ENCODE measurements at regions not wholly inside any gene's neighbourhood (a gene's known extent, or its start where the extent isn't known, plus 50 kb on each side); places are given as distances from the start of the nearest gene placed in this dataset.

- WGBS, 2 experiments (ENCODE audit: insufficient coverage in 2 of 2) = 66 to 80% methylated on average over 4 to 5 of the region's 5 CpGs
- Histone ChIP-seq H3K36me3 (ENCODE audit: control insufficient read depth, insufficient read depth, low read length) (no peaks in the 10 kb centered on the region), H3K9me3 (ENCODE audit: control insufficient read depth, low read length) (no peaks in the 10 kb centered on the region), H3K4me1 (ENCODE audit: control insufficient read depth, insufficient read depth, low read length, poor library complexity, severe bottlenecking) (no peaks in the 10 kb centered on the region), H3K4me3 (ENCODE audit: extremely low read depth, insufficient read depth, low read length, poor library complexity, severe bottlenecking) (no peak overlapping the region), H3K27ac (ENCODE audit: low read depth, low read length, severe bottlenecking) (no peak overlapping the region)
Measured at GRCh38 chr6:88558981-88559380, 392.8 kb upstream of the CNR1 start.

GRCh38 chr6:88556663-88557062, 390.5 kb upstream of the CNR1 start:
- WGBS, 2 experiments (ENCODE audit: insufficient coverage in 2 of 2) = 90 to 100% methylated on average over 1 to 2 of the region's 4 CpGs
- H3K36me3 ChIP-seq (ENCODE audit: control insufficient read depth, insufficient read depth, low read length) = no peaks in the 10 kb centered on the region

GRCh38 chr6:88548891-88549505, 382.9 kb upstream of the CNR1 start:
- H3K27ac ChIP-seq (ENCODE audit: low read depth, low read length, severe bottlenecking) = no peak overlapping the region
- 94 to 100% methylated on average over 4 to 5 of the region's 5 CpGs for WGBS, 2 experiments (ENCODE audit: insufficient coverage in 2 of 2)
- no peaks in the 10 kb centered on the region for H3K36me3 ChIP-seq (ENCODE audit: control insufficient read depth, insufficient read depth, low read length)
- H3K9me3 ChIP-seq (ENCODE audit: control insufficient read depth, low read length) = no peaks in the 10 kb centered on the region
- no peaks in the 10 kb centered on the region for H3K4me1 ChIP-seq (ENCODE audit: control insufficient read depth, insufficient read depth, low read length, poor library complexity, severe bottlenecking)
- H3K4me3 ChIP-seq (ENCODE audit: extremely low read depth, insufficient read depth, low read length, poor library complexity, severe bottlenecking) = no peak overlapping the region

More at GRCh38 chr6:88556663-88557062, 390.5 kb upstream of the CNR1 start:
- Histone ChIP-seq H3K27ac (ENCODE audit: low read depth, low read length, severe bottlenecking) (no peak overlapping the region), H3K9me3 (ENCODE audit: control insufficient read depth, low read length) (no peaks in the 10 kb centered on the region), H3K4me1 (ENCODE audit: control insufficient read depth, insufficient read depth, low read length, poor library complexity, severe bottlenecking) (no peaks in the 10 kb centered on the region), H3K4me3 (ENCODE audit: extremely low read depth, insufficient read depth, low read length, poor library complexity, severe bottlenecking) (no peak overlapping the region)

- no peaks in the 10 kb centered on the region for H3K36me3 ChIP-seq (ENCODE audit: control insufficient read depth, insufficient read depth, low read length)
- H3K9me3 ChIP-seq (ENCODE audit: control insufficient read depth, low read length) = no peaks in the 10 kb centered on the region
- H3K4me3 ChIP-seq (ENCODE audit: extremely low read depth, insufficient read depth, low read length, poor library complexity, severe bottlenecking) = no peak overlapping the region
- WGBS, 2 experiments (ENCODE audit: insufficient coverage in 2 of 2) = 92 to 97% methylated on average over 2 to 5 of the region's 6 CpGs
- no peak overlapping the region for H3K27ac ChIP-seq (ENCODE audit: low read depth, low read length, severe bottlenecking)
- H3K4me1 ChIP-seq (ENCODE audit: control insufficient read depth, insufficient read depth, low read length, poor library complexity, severe bottlenecking) = no peaks in the 10 kb centered on the region
Measured at GRCh38 chr6:88547768-88548167, 381.6 kb upstream of the CNR1 start.

GRCh38 chr6:88545991-88546390, 379.8 kb upstream of the CNR1 start:
- Histone ChIP-seq H3K36me3 (ENCODE audit: control insufficient read depth, insufficient read depth, low read length) (no peaks in the 10 kb centered on the region), H3K4me1 (ENCODE audit: control insufficient read depth, insufficient read depth, low read length, poor library complexity, severe bottlenecking) (no peaks in the 10 kb centered on the region), H3K27ac (ENCODE audit: low read depth, low read length, severe bottlenecking) (no peak overlapping the region), H3K9me3 (ENCODE audit: control insufficient read depth, low read length) (no peaks in the 10 kb centered on the region), H3K4me3 (ENCODE audit: extremely low read depth, insufficient read depth, low read length, poor library complexity, severe bottlenecking) (no peak overlapping the region)
- WGBS, 2 experiments (ENCODE audit: insufficient coverage in 2 of 2) = no CpG with 5 or more reads among the region's 4 CpGs

- Histone ChIP-seq H3K4me1 (ENCODE audit: control insufficient read depth, insufficient read depth, low read length, poor library complexity, severe bottlenecking) (no peaks in the 10 kb centered on the region), H3K36me3 (ENCODE audit: control insufficient read depth, insufficient read depth, low read length) (no peaks in the 10 kb centered on the region), H3K27ac (ENCODE audit: low read depth, low read length, severe bottlenecking) (no peak overlapping the region), H3K4me3 (ENCODE audit: extremely low read depth, insufficient read depth, low read length, poor library complexity, severe bottlenecking) (no peak overlapping the region), H3K9me3 (ENCODE audit: control insufficient read depth, low read length) (no peaks in the 10 kb centered on the region)
- 83 to 94% methylated on average over 2 to 3 of the region's 4 CpGs for WGBS, 2 experiments (ENCODE audit: insufficient coverage in 2 of 2)
Measured at GRCh38 chr6:88544986-88545612, 379.0 kb upstream of the CNR1 start.

GRCh38 chr6:88539295-88539764, 373.2 kb upstream of the CNR1 start:
- no peaks in the 10 kb centered on the region for H3K4me1 ChIP-seq (ENCODE audit: control insufficient read depth, insufficient read depth, low read length, poor library complexity, severe bottlenecking)
- H3K36me3 ChIP-seq (ENCODE audit: control insufficient read depth, insufficient read depth, low read length) = no peaks in the 10 kb centered on the region
- no peak overlapping the region for H3K4me3 ChIP-seq (ENCODE audit: extremely low read depth, insufficient read depth, low read length, poor library complexity, severe bottlenecking)
- H3K9me3 ChIP-seq (ENCODE audit: control insufficient read depth, low read length) = no peaks in the 10 kb centered on the region
- WGBS, 2 experiments (ENCODE audit: insufficient coverage in 2 of 2) = 30 to 67% methylated on average over 2 to 4 of the region's 4 CpGs
- no peak overlapping the region for H3K27ac ChIP-seq (ENCODE audit: low read depth, low read length, severe bottlenecking)

DNA sequence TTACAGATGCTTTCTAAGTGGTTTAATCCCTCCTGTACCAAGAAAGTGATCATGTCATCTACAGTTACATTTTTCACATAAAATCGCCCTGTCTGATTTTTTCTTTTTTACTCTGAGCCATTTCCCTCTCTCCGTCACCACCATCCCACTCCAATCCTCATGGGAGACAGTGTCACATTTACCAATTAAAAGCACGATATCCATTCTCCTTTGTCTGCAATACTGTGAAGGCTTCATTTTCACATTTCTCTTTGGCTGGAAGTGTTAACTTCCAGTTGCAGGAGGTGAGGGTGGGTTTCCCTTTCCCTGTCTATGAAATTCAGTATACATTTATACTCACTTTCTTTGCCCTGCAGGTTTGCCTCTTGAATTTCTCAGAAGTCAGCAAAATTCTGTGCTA, 372.7 kb upstream of the CNR1 start:
- H3K4me3 ChIP-seq (ENCODE audit: extremely low read depth, insufficient read depth, low read length, poor library complexity, severe bottlenecking) = no peak overlapping the region
- H3K36me3 ChIP-seq (ENCODE audit: control insufficient read depth, insufficient read depth, low read length) = no peaks in the 10 kb centered on the region
- H3K27ac ChIP-seq (ENCODE audit: low read depth, low read length, severe bottlenecking) = no peak overlapping the region
- H3K9me3 ChIP-seq (ENCODE audit: control insufficient read depth, low read length) = no peaks in the 10 kb centered on the region
- H3K4me1 ChIP-seq (ENCODE audit: control insufficient read depth, insufficient read depth, low read length, poor library complexity, severe bottlenecking) = no peaks in the 10 kb centered on the region
- 85% methylated on average over 2 of the region's 3 CpGs for WGBS, 2 experiments (ENCODE audit: insufficient coverage in 2 of 2)

- Histone ChIP-seq H3K36me3 (ENCODE audit: control insufficient read depth, insufficient read depth, low read length) (no peaks in the 10 kb centered on the region), H3K27ac (ENCODE audit: low read depth, low read length, severe bottlenecking) (no peak overlapping the region), H3K4me3 (ENCODE audit: extremely low read depth, insufficient read depth, low read length, poor library complexity, severe bottlenecking) (no peak overlapping the region), H3K4me1 (ENCODE audit: control insufficient read depth, insufficient read depth, low read length, poor library complexity, severe bottlenecking) (no peaks in the 10 kb centered on the region), H3K9me3 (ENCODE audit: control insufficient read depth, low read length) (no peaks in the 10 kb centered on the region)
- 40 to 52% methylated on average over 2 to 3 of the region's 4 CpGs for WGBS, 2 experiments (ENCODE audit: insufficient coverage in 2 of 2)
Measured at GRCh38 chr6:88538130-88538706, 372.1 kb upstream of the CNR1 start.

GRCh38 chr6:88536071-88536625, 370.0 kb upstream of the CNR1 start:
- whole genome bisulfite sequencing, 2 experiments (ENCODE audit: insufficient coverage in 2 of 2) = 80 to 85% methylated on average over 8 of the region's 11 CpGs
- Histone ChIP-seq H3K36me3 (ENCODE audit: control insufficient read depth, insufficient read depth, low read length) (no peaks in the 10 kb centered on the region), H3K9me3 (ENCODE audit: control insufficient read depth, low read length) (no peaks in the 10 kb centered on the region), H3K27ac (ENCODE audit: low read depth, low read length, severe bottlenecking) (no peak overlapping the region), H3K4me3 (ENCODE audit: extremely low read depth, insufficient read depth, low read length, poor library complexity, severe bottlenecking) (no peak overlapping the region), H3K4me1 (ENCODE audit: control insufficient read depth, insufficient read depth, low read length, poor library complexity, severe bottlenecking) (no peaks in the 10 kb centered on the region)

- Histone ChIP-seq H3K4me1 (ENCODE audit: control insufficient read depth, insufficient read depth, low read length, poor library complexity, severe bottlenecking) (no peaks in the 10 kb centered on the region), H3K4me3 (ENCODE audit: extremely low read depth, insufficient read depth, low read length, poor library complexity, severe bottlenecking) (no peak overlapping the region), H3K9me3 (ENCODE audit: control insufficient read depth, low read length) (no peaks in the 10 kb centered on the region)
Measured at GRCh38 chr6:88535306-88535705, 369.2 kb upstream of the CNR1 start.

More at GRCh38 chr6:88535306-88535705, 369.2 kb upstream of the CNR1 start:
- no peaks in the 10 kb centered on the region for H3K36me3 ChIP-seq (ENCODE audit: control insufficient read depth, insufficient read depth, low read length)
- no peak overlapping the region for H3K27ac ChIP-seq (ENCODE audit: low read depth, low read length, severe bottlenecking)
- WGBS, 2 experiments (ENCODE audit: insufficient coverage in 2 of 2) = no CpG with 5 or more reads among the region's 1 CpG

Measured in mesodermal cell (in vitro differentiated cells).